B cell (primary cell): ENCODE measurements at regions not wholly inside any gene's neighbourhood (a gene's known extent, or its start where the extent isn't known, plus 50 kb on each side); places are given as distances from the start of the nearest gene placed in this dataset.

Experiments
- CTCF ChIP-seq: fragments of 200-600 bp; IDR thresholded peaks from one replicate; pipeline ENCODE4 v1.8.0; 2022; ENCODE audit warnings: antibody characterized with exemption, mild to moderate bottlenecking
- EZH2 ChIP-seq: IDR thresholded peaks from 2 replicates; pipeline ENCODE4 v1.6.1; 2012; ENCODE audit warnings: borderline replicate concordance, low read depth, mild to moderate bottlenecking, moderate library complexity, low read length; ENCODE audit not compliant: insufficient read depth, poor library complexity, severe bottlenecking

- no peak for TF ChIP-seq CTCF
- no peak for TF ChIP-seq EZH2
These were observed 445.4 kb upstream of the ITGA1 start for GRCh38 chr5:52342361-52342760.
